ENCODE measurements at regions not wholly inside any gene's neighbourhood (a gene's known extent, or its start where the extent isn't known, plus 50 kb on each side); places are given as distances from the start of the nearest gene placed in this dataset.

- H3K27me3 ChIP-seq: no peaks in the 10 kb centered on the region
- H3K9me2 ChIP-seq (replicated peaks; ENCODE audit: insufficient read depth): no peaks in the 10 kb centered on the region
- WGBS (ENCODE audit: low lambda C conversion rate, missing lambda C conversion rate): 36% methylated on average over 2 of the region's 2 CpGs
- H3K9me3 ChIP-seq (ENCODE audit: low read depth): no peaks in the 10 kb centered on the region
- H4K20me1 ChIP-seq (ENCODE audit: insufficient read depth, poor library complexity, severe bottlenecking): no peaks in the 10 kb centered on the region
- no peak overlapping the region for H3K4me3 ChIP-seq
- no peak for DNase-seq (ENCODE audit: low spot score)
- no peak overlapping the region for H2AFZ ChIP-seq
- H3K4me2 ChIP-seq: no peak overlapping the region
- no peaks in the 10 kb centered on the region for H3K79me2 ChIP-seq
- no peak overlapping the region for H3K27ac ChIP-seq
- TF ChIP-seq EZH2 (IDR thresholded peaks at IDR 0.05; ENCODE audit: borderline replicate concordance) (no peak), EZH2phosphoT487 (IDR thresholded peaks at IDR 0.05; ENCODE audit: low read depth, severe bottlenecking, unreplicated experiment) (no peak)
- TF ChIP-seq, protein P1, sequence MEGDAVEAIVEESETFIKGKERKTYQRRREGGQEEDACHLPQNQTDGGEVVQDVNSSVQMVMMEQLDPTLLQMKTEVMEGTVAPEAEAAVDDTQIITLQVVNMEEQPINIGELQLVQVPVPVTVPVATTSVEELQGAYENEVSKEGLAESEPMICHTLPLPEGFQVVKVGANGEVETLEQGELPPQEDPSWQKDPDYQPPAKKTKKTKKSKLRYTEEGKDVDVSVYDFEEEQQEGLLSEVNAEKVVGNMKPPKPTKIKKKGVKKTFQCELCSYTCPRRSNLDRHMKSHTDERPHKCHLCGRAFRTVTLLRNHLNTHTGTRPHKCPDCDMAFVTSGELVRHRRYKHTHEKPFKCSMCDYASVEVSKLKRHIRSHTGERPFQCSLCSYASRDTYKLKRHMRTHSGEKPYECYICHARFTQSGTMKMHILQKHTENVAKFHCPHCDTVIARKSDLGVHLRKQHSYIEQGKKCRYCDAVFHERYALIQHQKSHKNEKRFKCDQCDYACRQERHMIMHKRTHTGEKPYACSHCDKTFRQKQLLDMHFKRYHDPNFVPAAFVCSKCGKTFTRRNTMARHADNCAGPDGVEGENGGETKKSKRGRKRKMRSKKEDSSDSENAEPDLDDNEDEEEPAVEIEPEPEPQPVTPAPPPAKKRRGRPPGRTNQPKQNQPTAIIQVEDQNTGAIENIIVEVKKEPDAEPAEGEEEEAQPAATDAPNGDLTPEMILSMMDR (IDR thresholded peaks at IDR 0.05; ENCODE audit: poor library complexity): no peak
- H3K36me3 ChIP-seq (replicated peaks; ENCODE audit: insufficient read depth, low read depth): no peaks in the 10 kb centered on the region
- no peaks in the 10 kb centered on the region for H3K4me1 ChIP-seq (ENCODE audit: insufficient read depth)
Observed at GRCh38 chr2:57621122-57621663, 425.4 kb upstream of the VRK2 start.

DNA sequence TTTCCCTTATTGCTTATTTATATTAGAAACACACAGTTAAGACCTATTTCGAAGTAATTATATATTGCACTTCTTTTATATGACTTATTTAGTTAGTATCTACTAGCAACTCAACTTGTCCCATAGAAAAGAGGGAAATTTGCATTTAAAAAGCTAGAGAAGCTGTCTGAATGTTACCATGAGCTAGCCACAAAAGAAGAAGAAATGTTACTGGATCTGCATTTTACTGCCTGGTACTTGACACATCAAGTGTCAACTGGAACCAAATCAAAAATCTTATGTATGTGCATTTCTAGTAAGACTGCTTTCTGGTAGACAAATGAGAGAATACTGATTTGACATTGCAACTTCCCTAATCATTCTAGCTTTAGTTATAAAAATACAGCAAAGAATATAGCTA is 424.6 kb upstream of the VRK2 start:
- DNase-seq (ENCODE audit: low spot score): no peak
- H3K27me3 ChIP-seq: no peaks in the 10 kb centered on the region
- H3K27ac ChIP-seq: no peak overlapping the region
- H3K36me3 ChIP-seq (replicated peaks; ENCODE audit: insufficient read depth, low read depth): no peaks in the 10 kb centered on the region
- H3K9me3 ChIP-seq (ENCODE audit: low read depth): no peaks in the 10 kb centered on the region
- TF ChIP-seq EZH2 (IDR thresholded peaks at IDR 0.05; ENCODE audit: borderline replicate concordance): no peak
- no peak for TF ChIP-seq EZH2phosphoT487 (IDR thresholded peaks at IDR 0.05; ENCODE audit: low read depth, severe bottlenecking, unreplicated experiment)
- H3K79me2 ChIP-seq: no peaks in the 10 kb centered on the region
- no peaks in the 10 kb centered on the region for H4K20me1 ChIP-seq (ENCODE audit: insufficient read depth, poor library complexity, severe bottlenecking)
- WGBS (ENCODE audit: low lambda C conversion rate, missing lambda C conversion rate): 79% methylated on average over 1 of the region's 1 CpG
- no peak overlapping the region for H3K4me2 ChIP-seq
- H2AFZ ChIP-seq: no peak overlapping the region
- H3K9me2 ChIP-seq (replicated peaks; ENCODE audit: insufficient read depth): no peaks in the 10 kb centered on the region
- no peak overlapping the region for H3K4me3 ChIP-seq
- H3K4me1 ChIP-seq (ENCODE audit: insufficient read depth): no peaks in the 10 kb centered on the region

GRCh38 chr2:57656198-57656597 is 390.4 kb upstream of the VRK2 start:
- no peaks in the 10 kb centered on the region for H3K4me1 ChIP-seq (ENCODE audit: insufficient read depth)
- no peak for DNase-seq (ENCODE audit: low spot score)
- no peak overlapping the region for H3K4me2 ChIP-seq
- H3K9me3 ChIP-seq (ENCODE audit: low read depth): no peaks in the 10 kb centered on the region
- WGBS (ENCODE audit: low lambda C conversion rate, missing lambda C conversion rate): 83% methylated on average over 3 of the region's 3 CpGs
- H3K27ac ChIP-seq: no peak overlapping the region
- H3K27me3 ChIP-seq: no peaks in the 10 kb centered on the region
- H3K36me3 ChIP-seq (replicated peaks; ENCODE audit: insufficient read depth, low read depth): no peaks in the 10 kb centered on the region
- no peaks in the 10 kb centered on the region for H3K79me2 ChIP-seq
- H2AFZ ChIP-seq: no peak overlapping the region
- no peaks in the 10 kb centered on the region for H4K20me1 ChIP-seq (ENCODE audit: insufficient read depth, poor library complexity, severe bottlenecking)
- H3K9me2 ChIP-seq (replicated peaks; ENCODE audit: insufficient read depth): no peaks in the 10 kb centered on the region
- no peak overlapping the region for H3K4me3 ChIP-seq
- TF ChIP-seq EZH2phosphoT487 (IDR thresholded peaks at IDR 0.05; ENCODE audit: low read depth, severe bottlenecking, unreplicated experiment) (no peak), EZH2 (IDR thresholded peaks at IDR 0.05; ENCODE audit: borderline replicate concordance) (no peak)
- TF ChIP-seq, protein P1 (IDR thresholded peaks at IDR 0.05; ENCODE audit: poor library complexity): no peak

GRCh38 chr2:57669570-57669969 is 377.0 kb upstream of the VRK2 start:
- no peaks in the 10 kb centered on the region for H3K9me3 ChIP-seq (ENCODE audit: low read depth)
- no peak overlapping the region for H3K27ac ChIP-seq
- TF ChIP-seq EZH2phosphoT487 (IDR thresholded peaks at IDR 0.05; ENCODE audit: low read depth, severe bottlenecking, unreplicated experiment): no peak
- TF ChIP-seq, protein P1 (IDR thresholded peaks at IDR 0.05; ENCODE audit: poor library complexity): no peak
- no peak for TF ChIP-seq EZH2 (IDR thresholded peaks at IDR 0.05; ENCODE audit: borderline replicate concordance)
- DNase-seq (ENCODE audit: low spot score): no peak
- no peaks in the 10 kb centered on the region for H4K20me1 ChIP-seq (ENCODE audit: insufficient read depth, poor library complexity, severe bottlenecking)
- no peaks in the 10 kb centered on the region for H3K27me3 ChIP-seq
- 89% methylated on average over 1 of the region's 1 CpG for WGBS (ENCODE audit: low lambda C conversion rate, missing lambda C conversion rate)
- H3K4me1 ChIP-seq (ENCODE audit: insufficient read depth): no peaks in the 10 kb centered on the region
- H3K36me3 ChIP-seq (replicated peaks; ENCODE audit: insufficient read depth, low read depth): no peaks in the 10 kb centered on the region
- H3K4me2 ChIP-seq: no peak overlapping the region
- no peak overlapping the region for H3K4me3 ChIP-seq
- no peak overlapping the region for H2AFZ ChIP-seq
- no peaks in the 10 kb centered on the region for H3K9me2 ChIP-seq (replicated peaks; ENCODE audit: insufficient read depth)
- H3K79me2 ChIP-seq: no peaks in the 10 kb centered on the region

All from hepatocyte (in vitro differentiated cells).